Spleen (tissue), 7 donors: ENCODE measurements at regions not wholly inside any gene's neighbourhood (a gene's known extent, or its start where the extent isn't known, plus 50 kb on each side); places are given as distances from the start of the nearest gene placed in this dataset.

Experiments
- CTCF ChIP-seq, 11 experiments: fragments of 200-600 bp in 7 of 11; fragments of 450-650 bp in 4 of 11; sonication (generic) in 4 of 11; IDR thresholded peaks in 8 of 11; conservative IDR thresholded peaks in 3 of 11; 1 replicate in 7 of 11; 2 replicates in 4 of 11; pipeline versions ENCODE4 v1.4.0 to v1.8.0; 2016 to 2021; ENCODE audit warnings: antibody characterized with exemption in 11 of 11, inconsistent platforms in 4 of 11, mild to moderate bottlenecking in 1 of 11
- POLR2A ChIP-seq, 3 donors: fragments of 450-650 bp; IDR thresholded peaks; one replicate each; pipeline ENCODE4 v1.5.1; 2017; ENCODE audit warnings: antibody characterized with exemption in 3 of 3, mild to moderate bottlenecking in 1 of 3
- POLR2AphosphoS5 ChIP-seq, 3 donors: sonication (generic); formaldehyde crosslinking; IDR thresholded peaks; one replicate each; pipeline ENCODE4 v1.5.1; 2017; ENCODE audit warnings: antibody characterized with exemption in 3 of 3
- donor health status: DM: no; HTN: no; CAD: no; lungs with moderate emphysema.
- donor health status: DM: no; HTN: no; CAD: no.
- donor health status: DM: no; HTN: no; CAD: no.

GRCh38 chr2:239674101-239674980 lies 273.5 kb upstream of the HDAC4 start:
- no peak for TF ChIP-seq CTCF (IDR thresholded peaks at IDR 0.05 in 8 of 11, conservative IDR thresholded peaks at IDR 0.05 in 3 of 11)
- no peak for TF ChIP-seq POLR2A (IDR thresholded peaks at IDR 0.05)
- no peak for TF ChIP-seq POLR2AphosphoS5 (IDR thresholded peaks at IDR 0.05)
